Gastroesophageal sphincter (tissue), 3 donors: ENCODE measurements at regions not wholly inside any gene's neighbourhood (a gene's known extent, or its start where the extent isn't known, plus 50 kb on each side); places are given as distances from the start of the nearest gene placed in this dataset.

Source experiments
- CTCF ChIP-seq, 4 experiments: fragments of 200-600 bp in 2 of 4; fragments of 450-650 bp in 2 of 4; sonication (generic) in 1 of 4; IDR thresholded peaks; one replicate each; pipeline ENCODE4 v1.5.1; 2017 to 2019; ENCODE audit warnings: antibody characterized with exemption in 4 of 4, mild to moderate bottlenecking in 2 of 4, moderate library complexity in 2 of 4
- POLR2A ChIP-seq, 2 donors: fragments of 450-650 bp; IDR thresholded peaks; one replicate each; pipeline ENCODE4 v1.6.1; 2017; ENCODE audit warnings: antibody characterized with exemption in 2 of 2, mild to moderate bottlenecking in 2 of 2, moderate library complexity in 1 of 2
- POLR2AphosphoS5 ChIP-seq: sonication (generic); formaldehyde crosslinking; IDR thresholded peaks from one replicate; pipeline ENCODE4 v1.6.1; 2017; ENCODE audit warnings: antibody characterized with exemption

GRCh38 chr3:35908366-35909232 is 269.3 kb downstream of the ARPP21 start:
- peak; percentile 12 to 71 (median 30) for TF ChIP-seq CTCF (IDR thresholded peaks at IDR 0.05)
- no peak for TF ChIP-seq POLR2A (IDR thresholded peaks at IDR 0.05)
- no peak for TF ChIP-seq POLR2AphosphoS5
